Endothelial cell of umbilical vein (primary cell): ENCODE measurements at regions not wholly inside any gene's neighbourhood (a gene's known extent, or its start where the extent isn't known, plus 50 kb on each side); places are given as distances from the start of the nearest gene placed in this dataset.

Experiments
- BruUV-seq: library from RNA; stranded (reverse); fragments of 400-500 nt; replicated peaks from 2 replicates; lab custom pipeline; 2021; lab: Mats Ljungman, UMichigan
- CTCF ChIA-PET: fragments of 300-600, 350-600 bp; sonication (Branson Sonifier 250); formaldehyde crosslinking; loops from one replicate; lab custom pipeline; 2021; ENCODE audit warnings: antibody characterized with exemption, inconsistent platforms; lab: Charles Lee
- POLR2A ChIA-PET: fragments of 300-600, 350-600 bp; sonication (Branson Sonifier 250); formaldehyde crosslinking; loops from one replicate; lab custom pipeline; 2021; ENCODE audit warnings: antibody characterized with exemption, inconsistent platforms; lab: Charles Lee
- DNase-seq: peaks from one replicate; pipeline ENCODE4 v3.0.0-alpha.2; 2011; ENCODE audit warnings: low read depth, low spot score
- FAIRE-seq: peaks from 2 replicates; lab custom pipeline; 2011; peaks lifted over from hg19 to GRCh38; lab: Jason Lieb, UNC
- H2AFZ ChIP-seq: 2 replicates; pipeline ENCODE4 v1.6.0; 2012; ENCODE audit warnings: low read depth, low read length, control low read depth, inconsistent platforms
- H3K27ac ChIP-seq: 2 replicates; pipeline ENCODE4 v1.5.1; 2011; ENCODE audit warnings: low read depth, mild to moderate bottlenecking, control low read depth, low read length, moderate library complexity; ENCODE audit not compliant: insufficient read depth
- H3K27me3 ChIP-seq, 2 experiments: 2 replicates each; pipeline versions ENCODE4 v1.6.0 to v1.6.1; 2011; ENCODE audit warnings: low read length in 2 of 2, mixed read lengths in 1 of 2; ENCODE audit not compliant: control insufficient read depth in 2 of 2, insufficient read depth in 2 of 2
- H3K36me3 ChIP-seq, 2 experiments: 2 replicates in 1 of 2; 3 replicates in 1 of 2; pipeline ENCODE4 v1.5.1; 2011; ENCODE audit warnings: low read length in 2 of 2, mild to moderate bottlenecking in 1 of 2, moderate library complexity in 1 of 2; ENCODE audit not compliant: control insufficient read depth in 2 of 2, insufficient read depth in 2 of 2; ENCODE audit errors: extremely low read depth in 1 of 2
- H3K4me1 ChIP-seq: 3 replicates; pipeline ENCODE4 v1.5.1; 2011; ENCODE audit warnings: mild to moderate bottlenecking, low read length; ENCODE audit not compliant: control insufficient read depth, insufficient read depth; ENCODE audit errors: extremely low read depth
- H3K4me2 ChIP-seq: 2 replicates; pipeline ENCODE4 v1.6.1; 2011; ENCODE audit warnings: low read length, control low read depth, mixed read lengths; ENCODE audit not compliant: insufficient read depth
- H3K4me3 ChIP-seq, 3 experiments: fragments of 200-600 bp in 1 of 3; sonication (generic), shearing (Covaris generic) in 1 of 3; replicated peaks in 1 of 3; 2 replicates each; pipeline ENCODE4 v1.5.1; 2011 to 2016; ENCODE audit warnings: control low read depth in 3 of 3, low read length in 3 of 3, mild to moderate bottlenecking in 2 of 3, inconsistent platforms in 1 of 3, low read depth in 1 of 3, moderate library complexity in 1 of 3; ENCODE audit not compliant: insufficient read depth in 1 of 3
- H3K79me2 ChIP-seq: 2 replicates; pipeline ENCODE4 v1.6.0; 2012; ENCODE audit warnings: low read length, inconsistent platforms; ENCODE audit not compliant: control insufficient read depth, insufficient read depth
- H3K9ac ChIP-seq: replicated peaks from 2 replicates; pipeline ENCODE3; 2011; ENCODE audit warnings: low read length, control low read depth; ENCODE audit not compliant: insufficient read depth; ENCODE audit errors: extremely low read depth
- H3K9me1 ChIP-seq: replicated peaks from 3 replicates; pipeline ENCODE4 v1.6.0; 2011; ENCODE audit warnings: mild to moderate bottlenecking, low read length; ENCODE audit not compliant: control insufficient read depth, insufficient read depth; ENCODE audit errors: extremely low read depth
- H3K9me3 ChIP-seq: replicated peaks from 2 replicates; pipeline ENCODE4 v1.5.1; 2012; ENCODE audit warnings: low read length, inconsistent platforms; ENCODE audit not compliant: control insufficient read depth, insufficient read depth
- H4K20me1 ChIP-seq: replicated peaks from 2 replicates; pipeline ENCODE3; 2011; ENCODE audit warnings: mild to moderate bottlenecking, low read length; ENCODE audit not compliant: control insufficient read depth, insufficient read depth; ENCODE audit errors: extremely low read depth
- EZH2 ChIP-seq: IDR thresholded peaks from 2 replicates; pipeline ENCODE4 v1.6.1; 2012; ENCODE audit warnings: borderline replicate concordance, low read depth, mild to moderate bottlenecking, moderate library complexity, low read length, inconsistent platforms; ENCODE audit not compliant: severe bottlenecking
- FOS ChIP-seq: IDR thresholded peaks from 2 replicates; pipeline ENCODE4 v1.6.1; 2011; ENCODE audit warnings: mild to moderate bottlenecking, low read length, moderate library complexity, borderline replicate concordance; ENCODE audit not compliant: insufficient read depth
- GATA2 ChIP-seq: IDR thresholded peaks from 2 replicates; pipeline ENCODE4 v1.7.0; 2011; ENCODE audit warnings: low read depth, mild to moderate bottlenecking, moderate library complexity, mixed read lengths, low read length; ENCODE audit not compliant: insufficient read length, insufficient read depth
- JUN ChIP-seq: IDR thresholded peaks from 2 replicates; pipeline ENCODE4 v1.6.1; 2011; ENCODE audit warnings: borderline replicate concordance, low read depth; ENCODE audit not compliant: insufficient read length, insufficient read depth
- MYC ChIP-seq: IDR thresholded peaks from one replicate; pipeline ENCODE4 v1.6.1; 2011; ENCODE audit warnings: mild to moderate bottlenecking, low read depth, low read length
- POLR2A ChIP-seq: IDR thresholded peaks from 2 replicates; pipeline ENCODE4 v1.6.1; 2012; ENCODE audit warnings: low read depth, mild to moderate bottlenecking, control low read depth, low read length
- POLR2AphosphoS5 ChIP-seq: IDR thresholded peaks from 2 replicates; pipeline ENCODE4 v1.6.1; 2012; ENCODE audit warnings: low read depth, mild to moderate bottlenecking, control low read depth, low read length, moderate library complexity; ENCODE audit not compliant: insufficient read depth
- dilution Hi-C: fragments of 300-500 bp; cut with MboI; formaldehyde crosslinking; loops from one replicate; pipeline ENCODE4 v1.15.0; 2019; ENCODE audit warnings: low sequenced_read_pairs; ENCODE audit not compliant: extremely low pct_ligation_motif_present
- intact Hi-C: fragments of 100-400 bp; cut with micrococcal nuclease; formaldehyde crosslinking; loops from one replicate; pipeline ENCODE4 v1.10.0; 2022
- TF ChIP-seq, protein P1 (sequence below), 2 donors: IDR thresholded peaks; 1 replicate in 1 of 2; 2 replicates in 1 of 2; pipeline ENCODE4 v1.5.1; 2011; ENCODE audit warnings: low read length in 2 of 2, mild to moderate bottlenecking in 2 of 2, moderate library complexity in 2 of 2, control low read depth in 1 of 2, inconsistent platforms in 1 of 2, low read depth in 1 of 2; ENCODE audit not compliant: insufficient read depth in 1 of 2; ENCODE audit errors: extremely low read depth in 1 of 2
- TF ChIP-seq, protein P2 (sequence below): IDR thresholded peaks from 2 replicates; pipeline ENCODE4 v1.6.1; 2011; ENCODE audit not compliant: insufficient read depth, insufficient read length

DNA sequence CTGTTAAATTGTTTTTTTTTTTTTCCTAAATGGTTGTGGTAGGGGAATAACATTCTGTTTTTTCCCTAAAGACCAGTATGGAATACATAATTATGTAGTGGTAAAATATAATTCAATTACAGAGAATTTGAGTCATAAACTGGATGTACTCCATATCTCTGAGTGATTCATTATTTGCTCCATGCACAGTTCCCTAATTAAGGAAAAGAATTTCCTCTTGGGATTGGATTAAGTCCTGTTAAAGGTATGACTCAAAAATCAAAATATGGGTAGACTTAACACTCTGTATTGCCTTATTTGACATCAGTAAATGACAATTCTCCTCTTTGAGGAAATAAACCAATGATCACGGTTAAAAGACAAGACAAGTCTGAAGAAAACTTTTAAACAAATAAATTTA is 78.0 kb upstream of the KCNH8 start:
- FAIRE-seq: no peak
- no peak for TF ChIP-seq GATA2
- TF ChIP-seq, protein P1, sequence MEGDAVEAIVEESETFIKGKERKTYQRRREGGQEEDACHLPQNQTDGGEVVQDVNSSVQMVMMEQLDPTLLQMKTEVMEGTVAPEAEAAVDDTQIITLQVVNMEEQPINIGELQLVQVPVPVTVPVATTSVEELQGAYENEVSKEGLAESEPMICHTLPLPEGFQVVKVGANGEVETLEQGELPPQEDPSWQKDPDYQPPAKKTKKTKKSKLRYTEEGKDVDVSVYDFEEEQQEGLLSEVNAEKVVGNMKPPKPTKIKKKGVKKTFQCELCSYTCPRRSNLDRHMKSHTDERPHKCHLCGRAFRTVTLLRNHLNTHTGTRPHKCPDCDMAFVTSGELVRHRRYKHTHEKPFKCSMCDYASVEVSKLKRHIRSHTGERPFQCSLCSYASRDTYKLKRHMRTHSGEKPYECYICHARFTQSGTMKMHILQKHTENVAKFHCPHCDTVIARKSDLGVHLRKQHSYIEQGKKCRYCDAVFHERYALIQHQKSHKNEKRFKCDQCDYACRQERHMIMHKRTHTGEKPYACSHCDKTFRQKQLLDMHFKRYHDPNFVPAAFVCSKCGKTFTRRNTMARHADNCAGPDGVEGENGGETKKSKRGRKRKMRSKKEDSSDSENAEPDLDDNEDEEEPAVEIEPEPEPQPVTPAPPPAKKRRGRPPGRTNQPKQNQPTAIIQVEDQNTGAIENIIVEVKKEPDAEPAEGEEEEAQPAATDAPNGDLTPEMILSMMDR (IDR thresholded peaks at IDR 0.05; ENCODE audit: extremely low read depth in 1 of 2, insufficient read depth in 1 of 2, low read depth in 1 of 2, low read length in 2 of 2): no peak
- TF ChIP-seq, protein P2, sequence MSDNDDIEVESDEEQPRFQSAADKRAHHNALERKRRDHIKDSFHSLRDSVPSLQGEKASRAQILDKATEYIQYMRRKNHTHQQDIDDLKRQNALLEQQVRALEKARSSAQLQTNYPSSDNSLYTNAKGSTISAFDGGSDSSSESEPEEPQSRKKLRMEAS: no peak
- no peak for TF ChIP-seq POLR2A
- TF ChIP-seq JUN: no peak
- TF ChIP-seq FOS: no peak

DNA sequence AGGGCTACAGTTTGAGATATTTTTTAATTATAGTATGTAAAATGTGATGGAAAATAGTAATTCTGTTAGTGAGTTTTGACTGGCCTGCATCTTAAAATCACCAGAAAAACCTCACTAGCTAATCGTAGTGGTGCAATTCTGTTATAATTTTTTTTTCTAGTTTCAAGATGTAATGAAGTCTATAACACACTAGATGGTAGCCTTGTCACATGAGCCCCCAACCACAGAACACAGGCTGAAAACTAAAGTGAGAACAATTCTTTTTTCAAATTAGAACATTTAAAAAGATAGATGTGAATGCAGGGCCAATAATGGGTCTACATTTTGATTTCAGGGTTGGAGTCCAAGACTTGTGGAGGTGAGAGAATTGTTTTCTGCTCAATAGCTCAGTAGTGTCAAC is 83.3 kb upstream of the KCNH8 start:
- Histone ChIP-seq H3K79me2 (no peaks in the 10 kb centered on the region), H3K27ac (no peak overlapping the region), H3K9ac (no peak overlapping the region), H3K4me3 (no peak overlapping the region), H3K27me3 (no peaks in the 10 kb centered on the region), H3K4me1 (no peaks in the 10 kb centered on the region), H3K36me3 (no peaks in the 10 kb centered on the region), H4K20me1 (no peaks in the 10 kb centered on the region), H3K9me1 (no peaks in the 10 kb centered on the region), H2AFZ (no peak overlapping the region), H3K4me2 (no peak overlapping the region), H3K9me3 (peaks cover 5% of the 10 kb centered on the region)
- FAIRE-seq: no peak
- intact Hi-C loops (no loop called here), dilution Hi-C loops (no loop called here)
- no TSS peak for BruUV-seq
- no peak for DNase-seq
- TF ChIP-seq POLR2AphosphoS5 (no peak), EZH2 (no peak), GATA2 (no peak), JUN (no peak), FOS (no peak), MYC (no peak), POLR2A (no peak)
- TF ChIP-seq, protein P1 (IDR thresholded peaks at IDR 0.05; ENCODE audit: extremely low read depth in 1 of 2, insufficient read depth in 1 of 2, low read depth in 1 of 2, low read length in 2 of 2): no peak
- TF ChIP-seq, protein P2: no peak
- CTCF ChIA-PET: no interaction called here
- POLR2A ChIA-PET: no interaction called here

More for the DNA sequence above, 78.0 kb upstream of the KCNH8 start:
- no TSS peak for BruUV-seq
- Histone ChIP-seq H3K9ac (no peak overlapping the region), H3K36me3 (no peaks in the 10 kb centered on the region), H3K9me1 (no peaks in the 10 kb centered on the region), H3K9me3 (peaks cover 1% of the 10 kb centered on the region), H3K4me2 (no peak overlapping the region), H3K79me2 (no peaks in the 10 kb centered on the region), H3K4me3 (no peak overlapping the region), H3K27me3 (no peaks in the 10 kb centered on the region), H3K27ac (no peak overlapping the region), H4K20me1 (no peaks in the 10 kb centered on the region), H3K4me1 (no peaks in the 10 kb centered on the region), H2AFZ (no peak overlapping the region)
- ChIA-PET CTCF (no interaction called here), POLR2A (no interaction called here)
- no peak for DNase-seq
- intact Hi-C loops (no loop called here), dilution Hi-C loops (no loop called here)
